GM19351 (cell line): ENCODE measurements at regions not wholly inside any gene's neighbourhood (a gene's known extent, or its start where the extent isn't known, plus 50 kb on each side); places are given as distances from the start of the nearest gene placed in this dataset.
"Not testable (repeated sequence)": the region's sequence is repeated elsewhere in the genome, so short reads cannot be mapped to it uniquely, and the experiment has no call there.

Source experiments
- ATAC-seq: cut with Tn5 transposase; IDR thresholded peaks from one replicate; pipeline ENCODE4 v1.9.1; 2021; ENCODE audit warnings: mild to moderate bottlenecking, moderate library complexity; ENCODE audit not compliant: unreplicated experiment

DNA sequence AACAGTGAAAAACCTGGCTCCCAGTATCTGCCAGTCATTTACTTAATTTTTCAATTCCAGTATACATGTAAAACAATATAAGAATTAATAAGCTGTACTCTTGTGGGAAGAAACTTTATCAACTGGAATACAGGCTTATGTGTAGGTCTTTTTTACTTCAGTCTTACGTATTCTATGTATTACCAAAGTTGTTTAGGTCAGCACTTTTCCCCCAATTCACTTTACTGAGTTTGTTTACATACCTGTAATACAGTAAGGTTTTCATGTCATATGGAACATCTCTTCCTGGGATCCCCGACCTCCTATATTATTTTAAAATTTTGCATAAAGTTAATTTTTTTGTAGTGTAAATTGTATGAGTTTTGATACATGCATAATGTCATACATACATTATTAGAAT, 181.8 kb upstream of the OLFM3 start:
- no peak for ATAC-seq

DNA sequence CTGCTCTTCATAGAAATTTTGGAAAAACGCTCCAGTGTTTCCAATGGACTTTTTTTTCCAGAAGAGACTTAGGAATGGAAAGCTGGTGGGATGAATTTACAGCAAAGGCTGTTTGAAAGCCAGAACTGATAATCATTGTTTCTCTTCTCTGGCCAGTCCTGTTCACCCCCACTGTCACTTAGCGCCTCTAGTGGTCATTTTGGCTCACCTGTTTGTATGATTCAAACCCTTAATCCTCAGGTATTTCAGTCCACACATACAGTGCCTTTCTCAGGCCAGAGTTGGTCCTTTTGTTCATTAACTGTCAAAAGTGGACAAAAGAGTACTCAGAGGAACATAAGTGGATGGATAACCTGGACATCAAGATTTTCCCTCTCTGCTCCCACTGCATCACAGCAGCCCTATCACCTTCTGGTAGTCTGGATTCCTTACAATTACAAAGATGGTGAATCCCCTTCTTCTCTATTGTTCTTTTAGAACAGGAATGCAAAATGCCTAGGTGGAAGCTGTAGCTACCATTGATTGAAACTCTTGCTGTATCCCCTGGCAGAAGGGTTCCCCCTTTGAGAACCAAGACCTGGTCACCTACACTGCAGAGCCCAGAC, 177.6 kb upstream of the OLFM3 start:
- ATAC-seq, result peak; percentile 95

DNA sequence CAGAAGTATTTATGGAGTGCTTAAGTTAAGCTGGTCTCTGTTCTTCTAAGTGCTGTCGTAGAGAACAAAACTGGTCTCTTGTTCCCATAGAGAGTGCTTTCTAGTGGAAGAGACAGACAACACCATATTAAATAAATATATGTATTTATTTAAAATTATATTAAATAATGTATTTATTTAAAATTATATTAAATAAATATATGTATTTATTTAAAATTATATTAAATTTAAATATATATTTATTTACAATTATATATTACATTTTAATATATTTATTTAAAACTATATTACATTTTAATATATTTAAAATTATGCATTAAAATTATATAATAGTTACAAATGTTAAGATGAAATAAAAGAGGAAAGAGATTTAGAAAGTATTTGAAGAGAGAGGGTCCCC, 175.5 kb upstream of the OLFM3 start:
- ATAC-seq, result no peak

DNA sequence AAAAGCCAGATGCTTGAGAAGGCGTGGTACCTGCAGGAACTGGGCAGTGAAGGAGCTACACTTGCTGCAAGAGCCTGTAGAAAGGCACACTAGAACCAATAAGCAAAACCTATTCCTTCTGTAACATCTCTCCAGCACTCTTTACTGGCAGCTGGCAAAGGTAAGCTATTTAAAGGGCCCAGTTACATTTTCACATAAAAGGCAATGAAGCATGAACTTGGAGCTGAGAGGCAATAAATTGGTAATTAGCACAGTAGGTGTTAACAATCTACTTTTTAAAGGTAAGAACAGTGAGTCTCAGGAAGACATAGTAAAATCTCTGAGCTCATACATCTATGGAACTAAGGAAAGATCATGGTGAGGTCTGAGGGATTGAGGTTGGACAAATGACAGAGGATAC, 167.1 kb upstream of the OLFM3 start:
- ATAC-seq, result no peak

DNA sequence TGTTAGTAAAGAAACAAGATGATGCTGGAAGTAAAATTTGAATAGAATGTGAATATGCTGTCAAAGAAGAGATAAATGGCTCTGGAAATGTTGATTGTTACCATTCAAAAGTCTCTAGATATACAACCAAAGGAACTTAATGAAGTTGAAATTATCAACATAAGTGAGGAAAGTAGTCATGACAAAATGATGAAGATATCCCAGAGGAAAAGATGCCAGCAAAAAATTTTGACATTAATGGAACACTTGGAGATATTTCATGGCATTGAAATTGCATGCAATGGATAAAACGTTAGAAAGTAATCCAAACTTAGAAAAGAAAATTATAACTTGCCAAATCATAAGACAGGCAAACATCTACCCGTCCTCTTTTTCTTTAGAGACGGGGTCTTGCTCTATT, 154.5 kb upstream of the OLFM3 start:
- no peak for ATAC-seq

DNA sequence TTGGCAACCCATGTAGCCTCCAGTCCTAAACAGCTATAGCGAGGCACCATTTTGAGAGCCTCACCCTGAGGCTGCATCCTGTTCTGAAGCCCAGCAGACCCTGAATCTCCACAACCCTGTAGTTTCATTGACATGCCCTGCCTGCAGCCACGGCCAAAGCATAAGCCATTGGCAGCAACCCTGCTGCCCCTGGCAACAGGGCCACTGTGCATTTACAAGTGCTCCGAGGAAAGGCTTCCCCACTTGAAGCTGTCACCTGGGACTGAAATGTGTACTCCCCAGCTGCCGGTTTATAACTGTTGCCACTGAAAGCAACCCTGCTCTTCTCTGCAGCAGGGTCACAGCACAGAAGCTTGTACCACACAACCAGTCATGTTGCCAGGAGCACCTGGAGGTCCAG, 124.2 kb upstream of the OLFM3 start:
- ATAC-seq, result no peak

DNA sequence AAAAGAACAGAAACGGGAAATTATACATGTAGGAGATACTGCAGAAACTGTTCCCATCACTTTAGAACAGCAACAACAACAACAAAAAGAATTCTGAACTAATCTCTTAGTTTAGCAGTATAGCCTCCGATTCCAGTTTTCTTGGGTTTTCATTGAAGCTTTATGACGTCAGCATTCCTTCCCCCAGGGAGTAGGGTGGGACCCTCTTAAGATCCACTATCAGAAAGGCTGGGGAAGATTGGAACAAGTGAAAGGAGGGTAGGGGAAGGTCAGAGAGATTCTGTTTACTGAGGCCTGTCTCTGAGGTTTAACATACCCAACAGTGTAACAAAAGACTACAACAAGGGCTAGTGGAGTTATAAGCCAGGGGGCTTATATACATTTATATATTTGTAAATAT, 121.4 kb upstream of the OLFM3 start:
- ATAC-seq, result no peak

DNA sequence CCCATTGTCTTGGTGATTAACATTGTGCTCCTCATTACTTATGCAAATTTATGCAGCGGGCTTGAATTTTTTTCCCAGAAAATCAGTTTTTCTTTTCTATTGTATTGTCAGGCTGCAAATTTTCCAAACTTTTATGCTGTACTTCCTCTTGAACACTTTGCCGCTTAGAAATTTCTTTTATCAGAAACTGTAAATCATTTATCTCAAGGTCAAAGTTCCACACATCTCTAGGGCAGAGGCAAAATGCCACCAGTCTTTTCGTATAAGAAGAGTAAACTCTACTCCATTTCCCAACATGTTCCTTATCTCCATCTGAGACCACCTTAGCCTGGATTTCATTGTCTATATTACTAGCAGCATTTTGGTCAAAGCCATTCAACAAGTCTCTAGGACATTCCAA, 113.9 kb upstream of the OLFM3 start:
- ATAC-seq, result no peak

DNA sequence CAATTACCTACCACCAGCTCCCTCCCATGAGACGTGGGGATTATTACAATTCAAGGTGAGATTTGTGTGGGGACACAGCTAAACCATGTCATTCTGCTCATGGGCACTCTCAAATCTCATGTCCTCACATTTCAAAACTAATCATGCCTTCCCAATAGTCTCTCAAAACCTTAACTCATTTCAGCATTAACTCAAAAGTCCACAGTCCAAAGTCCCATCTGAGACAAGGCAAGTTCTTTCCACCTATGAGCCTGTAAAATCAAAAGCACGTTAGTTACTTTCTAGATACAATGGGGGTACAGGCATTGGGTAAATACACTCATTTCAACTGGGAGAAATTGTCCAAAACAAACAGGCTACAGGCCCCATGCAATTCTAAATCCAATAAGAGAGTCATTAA, 112.8 kb upstream of the OLFM3 start:
- ATAC-seq, result not testable (repeated sequence)

DNA sequence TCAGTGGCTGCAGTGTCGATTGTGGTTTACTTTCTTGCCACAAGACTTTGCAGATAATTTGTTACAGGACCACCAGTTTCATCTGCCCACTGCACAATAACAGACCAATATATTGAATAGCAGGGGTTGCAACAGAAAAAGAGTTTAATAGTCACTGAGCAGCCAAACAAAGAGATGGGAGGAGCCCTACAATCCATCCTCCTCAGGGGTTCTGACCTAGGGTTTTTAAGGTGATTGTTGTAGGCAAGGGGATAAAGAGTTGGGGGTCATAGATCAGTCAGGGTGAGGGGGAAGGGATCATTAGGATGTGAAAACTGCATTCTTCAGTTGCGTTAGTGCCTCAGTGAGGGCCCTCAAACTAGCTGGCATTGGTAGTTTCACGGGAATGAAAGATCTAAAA, 110.7 kb upstream of the OLFM3 start:
- ATAC-seq, result no peak

DNA sequence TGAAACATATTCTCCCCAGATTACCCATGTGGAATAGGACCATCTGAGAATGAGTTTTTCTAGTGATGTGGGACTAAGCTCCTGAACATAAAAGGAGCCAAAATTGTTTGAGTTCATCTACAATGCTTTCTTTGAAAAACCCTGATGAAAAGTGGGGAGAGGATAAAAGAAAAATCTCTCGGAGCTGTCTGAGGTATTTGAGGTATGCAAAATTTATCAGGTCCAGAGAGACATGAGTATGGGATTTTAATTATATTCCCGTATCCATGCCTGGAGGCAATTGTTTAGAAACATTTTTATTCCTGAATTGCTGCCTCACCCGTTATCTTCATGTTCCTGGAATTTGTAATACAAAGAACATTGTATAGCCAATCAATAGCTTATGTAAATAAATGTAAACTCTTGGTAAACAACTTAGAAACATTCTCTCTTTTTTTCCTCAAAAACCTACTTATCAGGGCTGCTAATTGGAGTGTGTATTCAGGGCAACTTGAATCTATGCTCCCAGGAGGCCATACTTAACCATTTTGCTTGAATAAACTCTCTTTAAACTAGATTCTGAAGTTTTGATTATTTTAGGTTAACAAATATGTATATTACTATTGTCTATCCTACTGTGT, 109.3 kb upstream of the OLFM3 start:
- ATAC-seq, result no peak

DNA sequence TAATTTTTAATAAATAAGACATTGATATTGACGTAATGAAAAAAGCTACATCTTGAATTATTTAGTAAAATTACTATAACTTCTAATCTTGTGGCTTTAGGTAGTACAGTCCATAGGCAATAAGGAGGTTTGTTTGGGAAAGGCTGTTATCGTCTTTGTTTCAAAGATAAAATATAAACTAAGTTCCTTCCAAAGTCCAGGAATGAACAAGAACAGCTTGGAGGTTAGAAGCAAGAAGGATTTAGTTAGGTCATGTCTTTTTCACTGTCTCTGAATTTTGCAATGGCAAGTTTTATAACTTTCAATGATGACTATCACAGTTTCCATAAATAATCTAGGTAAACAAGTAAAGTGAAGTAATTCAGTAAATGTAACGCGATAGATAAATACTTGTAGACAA, 106.9 kb upstream of the OLFM3 start:
- ATAC-seq, result no peak

DNA sequence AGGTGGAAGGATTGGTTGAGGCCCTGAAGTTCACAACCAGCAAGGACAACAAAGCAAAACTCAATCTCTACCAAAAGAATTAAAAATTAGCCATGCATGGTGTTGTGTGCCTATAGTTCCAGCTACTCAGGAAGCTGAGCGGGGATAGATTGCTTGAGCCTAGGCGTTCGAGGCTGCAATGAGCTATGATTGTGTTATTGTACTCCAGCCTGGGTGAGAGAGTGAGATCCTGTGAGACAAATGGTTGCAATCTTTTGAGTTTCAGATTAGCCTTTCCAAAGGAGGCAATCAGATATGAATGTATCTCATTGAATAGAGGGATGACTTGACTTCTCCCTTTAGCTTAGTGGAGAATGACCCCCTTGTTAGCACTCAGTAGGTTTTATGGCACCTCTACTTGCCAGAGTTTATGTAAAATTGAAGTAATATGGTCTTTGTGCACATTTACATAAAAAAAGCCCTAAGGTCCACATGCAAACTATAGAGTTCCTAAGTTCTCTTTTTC, 105.6 kb upstream of the OLFM3 start:
- no peak for ATAC-seq

DNA sequence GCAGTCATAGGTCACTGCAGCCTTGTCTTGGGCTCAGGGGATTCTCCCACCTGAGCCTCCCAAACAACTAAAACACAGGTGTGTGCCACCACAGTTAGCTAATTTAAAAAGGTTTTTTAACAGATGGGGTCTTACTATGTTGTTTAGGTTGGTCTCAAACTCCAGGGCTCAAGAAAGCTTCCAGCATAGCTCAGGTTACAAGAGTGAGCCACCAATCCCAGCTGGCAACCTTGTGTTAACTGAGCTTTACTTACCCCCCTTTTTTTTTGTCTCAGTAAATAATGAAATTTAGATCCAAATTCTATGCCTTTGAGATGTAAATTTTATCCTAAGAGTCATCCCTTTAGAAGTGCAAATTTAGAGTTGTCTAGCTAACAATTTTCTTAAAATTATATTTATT, 103.9 kb upstream of the OLFM3 start:
- ATAC-seq, result no peak

DNA sequence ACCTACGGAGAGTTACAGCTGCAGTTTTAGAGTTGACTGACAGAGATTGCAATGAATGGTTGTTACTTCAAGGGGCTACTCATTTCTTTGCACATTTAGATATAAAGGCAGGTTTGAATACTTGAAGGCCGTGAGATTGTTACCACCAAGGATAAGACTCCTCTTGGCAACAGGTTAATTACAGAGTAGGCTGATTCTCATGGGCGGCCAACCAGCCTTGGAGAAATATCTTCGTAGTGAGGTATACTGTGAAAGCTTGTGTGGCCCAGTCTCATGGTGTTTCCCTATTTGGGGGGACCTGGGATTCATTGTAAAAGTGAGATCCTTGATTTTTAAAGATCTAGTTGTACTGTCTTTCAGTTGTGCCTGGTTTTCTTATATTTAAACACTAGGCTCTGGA, 103.2 kb upstream of the OLFM3 start:
- no peak for ATAC-seq

DNA sequence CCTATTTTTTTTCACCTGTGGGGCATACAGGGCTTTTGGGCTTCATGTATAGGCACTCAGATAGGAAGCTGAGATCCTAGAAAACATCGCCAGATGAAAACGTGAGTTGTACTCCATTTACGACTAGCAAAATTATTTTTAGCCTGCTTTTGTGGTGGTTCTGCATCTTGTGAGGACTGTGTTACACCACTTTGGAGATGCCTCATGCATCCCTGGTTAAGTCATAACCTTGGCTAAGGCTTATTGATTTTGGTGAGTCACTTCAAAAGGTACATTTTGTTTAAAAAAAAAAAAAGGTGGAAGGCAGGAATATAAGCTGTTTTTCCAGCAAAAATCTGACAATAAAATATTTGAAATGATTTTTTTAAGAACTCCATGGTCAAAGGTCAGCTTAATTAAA, 101.8 kb upstream of the OLFM3 start:
- no peak for ATAC-seq

DNA sequence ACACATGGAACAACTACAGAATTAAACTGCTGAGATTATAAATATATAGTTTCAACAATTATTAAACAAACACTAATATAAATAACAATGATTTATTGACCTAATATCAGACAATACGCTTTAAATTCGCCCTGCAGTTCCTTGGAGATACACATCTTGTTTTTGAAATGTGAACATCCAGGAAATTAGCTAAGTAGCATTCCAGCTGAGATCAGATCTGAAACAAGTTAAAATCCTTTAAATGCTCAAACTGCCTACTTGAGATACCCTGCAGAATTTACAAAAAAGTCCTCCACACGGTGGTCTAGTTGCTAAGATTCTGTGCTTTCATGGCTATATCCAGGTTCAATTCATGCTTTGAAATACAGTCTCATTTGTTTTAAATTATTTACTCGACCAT, 101.4 kb upstream of the OLFM3 start:
- no peak for ATAC-seq

DNA sequence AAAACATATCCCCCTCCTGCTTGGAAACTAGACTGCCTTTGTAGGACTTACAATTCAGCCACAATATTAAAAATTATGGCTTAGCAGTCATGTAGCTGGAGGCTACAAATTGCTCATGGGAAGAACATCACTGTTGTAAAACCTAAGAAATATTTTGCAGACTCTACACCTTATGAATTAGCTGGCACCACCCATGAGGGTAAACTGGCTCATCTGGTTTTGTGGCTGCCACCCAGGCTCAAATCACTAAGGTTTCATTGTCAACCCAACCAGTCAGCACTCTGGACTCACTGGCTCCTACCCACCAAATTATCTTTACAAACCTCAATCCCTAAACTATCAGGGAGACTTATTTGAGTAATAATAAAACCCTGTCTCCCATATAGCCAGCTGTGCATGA, 100.7 kb upstream of the OLFM3 start:
- ATAC-seq, result no peak

DNA sequence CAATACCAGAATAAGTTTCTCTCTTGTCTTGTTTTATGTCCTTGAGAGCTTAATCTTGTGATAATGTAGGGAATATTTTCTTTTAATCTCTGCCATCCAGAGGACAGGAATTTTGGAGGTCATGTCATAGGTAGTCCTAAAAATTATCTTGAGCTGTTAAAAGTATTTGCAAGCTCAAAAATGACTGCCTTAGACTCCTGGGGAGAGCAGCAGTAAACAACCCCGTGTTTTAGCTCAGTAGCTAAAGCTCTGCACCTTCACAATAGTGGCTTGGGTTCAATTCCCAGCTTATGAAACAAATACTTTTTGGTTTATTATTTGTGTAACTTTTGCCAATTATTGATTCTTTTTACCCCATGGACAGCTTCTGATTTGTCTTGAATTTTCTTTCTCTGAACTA, 99.4 kb upstream of the OLFM3 start:
- ATAC-seq, result no peak

DNA sequence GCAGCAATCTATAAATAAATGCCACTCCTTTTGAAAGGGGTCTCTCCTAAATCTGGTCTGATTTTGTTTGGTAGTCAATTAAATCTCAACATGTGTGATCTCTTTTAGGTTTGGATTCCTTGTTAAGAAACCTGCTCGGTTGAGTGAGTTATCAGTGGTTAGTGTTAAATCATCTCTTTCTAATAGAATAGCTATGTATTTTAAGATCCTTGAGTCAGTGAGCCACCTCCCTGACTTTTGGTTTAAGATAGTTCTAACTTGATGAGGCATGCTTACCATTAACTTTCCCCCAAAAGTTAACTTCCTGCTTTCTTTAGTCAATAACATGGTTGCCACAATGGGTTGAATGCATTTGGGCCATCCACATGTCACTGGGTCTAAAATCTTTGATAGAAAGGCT, 93.1 kb upstream of the OLFM3 start:
- ATAC-seq, result no peak

DNA sequence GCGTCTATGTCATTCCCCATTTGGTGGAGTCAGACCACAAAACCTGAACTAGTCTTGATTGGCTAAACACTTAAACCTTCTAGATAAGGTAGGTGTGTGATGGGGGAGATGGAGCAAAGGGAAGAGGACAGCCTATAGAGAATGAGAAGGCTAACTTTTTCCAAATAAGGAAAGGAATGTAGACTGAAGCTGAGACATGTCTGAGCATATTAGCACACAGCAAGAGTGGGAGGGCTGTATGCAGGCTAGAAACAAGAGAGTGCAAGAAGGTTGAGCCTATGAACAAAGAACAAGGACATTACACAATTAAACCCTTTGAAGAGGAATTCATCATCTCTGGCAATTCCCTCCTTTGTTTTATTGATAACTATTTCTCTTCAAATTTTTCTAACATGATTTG, 89.2 kb upstream of the OLFM3 start:
- ATAC-seq, result no peak

DNA sequence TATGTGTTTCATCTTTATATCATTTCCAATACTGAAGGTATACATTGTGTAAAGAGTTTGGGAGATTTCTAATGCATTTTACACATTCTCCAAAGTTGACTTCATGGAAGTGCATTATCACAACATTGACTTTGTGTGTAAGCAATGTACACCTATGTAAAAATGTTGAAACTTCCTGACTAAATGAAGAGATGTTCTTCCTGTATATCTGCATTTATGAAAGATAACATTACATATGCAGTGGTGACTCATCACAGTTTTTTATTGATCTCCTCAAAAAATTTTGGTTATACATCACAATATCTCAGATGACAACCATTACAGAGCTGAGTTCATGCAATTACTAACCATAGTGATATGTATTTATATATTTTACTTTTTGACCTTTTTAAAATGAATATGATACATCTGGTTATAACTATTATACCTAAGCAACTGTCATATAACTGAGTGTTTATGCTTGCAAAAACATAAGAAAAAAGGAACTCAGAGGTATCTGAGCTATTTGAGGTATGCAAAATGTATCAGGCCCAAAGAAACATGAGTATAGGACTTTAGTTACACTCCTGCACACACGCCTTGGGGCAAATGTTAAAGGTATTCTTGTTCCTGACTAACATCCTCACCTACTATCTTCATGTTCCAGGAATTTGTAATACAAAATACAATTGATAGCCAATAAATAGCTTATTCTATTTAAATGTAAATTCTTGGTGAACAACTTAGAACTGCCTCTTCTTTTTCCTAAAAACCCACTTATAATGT, 88.2 kb upstream of the OLFM3 start:
- no peak for ATAC-seq
